Heart right ventricle (tissue), 16 donors: ENCODE measurements at regions not wholly inside any gene's neighbourhood (a gene's known extent, or its start where the extent isn't known, plus 50 kb on each side); places are given as distances from the start of the nearest gene placed in this dataset.

Experiments used
- ATAC-seq, 8 donors: fragments of 200-7000 bp; cut with Tn5 transposase; one replicate each; pipeline ENCODE4 v1.9.1; 2020; ENCODE audit warnings: mild to moderate bottlenecking in 8 of 8, moderate library complexity in 8 of 8, moderate number of reproducible peaks in 1 of 8
- DNase-seq, 2 donors: peaks; one replicate each; pipeline ENCODE4 v3.0.0-alpha.2; 2020
- H3K27ac ChIP-seq, 10 donors: fragments of 200-600 bp; sonication (generic) in 2 of 10; one replicate each; pipeline versions ENCODE4 v1.5.0 to v1.8.0; 2020 to 2022; ENCODE audit warnings: mild to moderate bottlenecking in 3 of 10
- H3K27me3 ChIP-seq, 7 donors: fragments of 200-600 bp; one replicate each; pipeline ENCODE4 v1.8.0; 2021 to 2022; ENCODE audit warnings: mild to moderate bottlenecking in 2 of 7
- H3K36me3 ChIP-seq, 9 donors: fragments of 200-600 bp; sonication (generic) in 1 of 9; one replicate each; pipeline versions ENCODE4 v1.5.0 to v1.8.0; 2020 to 2022; ENCODE audit warnings: mild to moderate bottlenecking in 2 of 9
- H3K4me1 ChIP-seq, 9 donors: fragments of 200-600 bp; sonication (generic) in 1 of 9; one replicate each; pipeline versions ENCODE4 v1.5.0 to v1.8.0; 2020 to 2022; ENCODE audit warnings: mild to moderate bottlenecking in 4 of 9
- H3K4me3 ChIP-seq, 10 donors: fragments of 200-600 bp; sonication (generic) in 2 of 10; one replicate each; pipeline versions ENCODE4 v1.5.0 to v1.8.0; 2020 to 2022; ENCODE audit warnings: mild to moderate bottlenecking in 7 of 10, moderate library complexity in 2 of 10
- H3K9me3 ChIP-seq, 11 donors: fragments of 200-600 bp in 10 of 11; sonication (generic) in 2 of 11; one replicate each; pipeline versions ENCODE4 v1.5.0 to v1.8.0; 2013 to 2022; ENCODE audit warnings: mild to moderate bottlenecking in 2 of 11, control low read depth in 1 of 11, moderate library complexity in 1 of 11
- CTCF ChIP-seq, 9 donors: fragments of 200-600 bp; sonication (generic) in 2 of 9; IDR thresholded peaks; one replicate each; pipeline versions ENCODE4 v1.5.0 to v1.8.0; 2021 to 2022; ENCODE audit warnings: antibody characterized with exemption in 9 of 9, mild to moderate bottlenecking in 5 of 9, moderate library complexity in 1 of 9
- WGBS, 2 donors: extraction: QIAGEN DNeasy Blood & Tissue Kit; methylation state at CpG; one replicate each; pipeline ENCODE4 v1.1.7; 2013; ENCODE audit warnings: inconsistent platforms in 1 of 2; 5-methylcytosine and 5-hydroxymethylcytosine counted together
- intact Hi-C, 10 donors: fragments of 100-400 bp; cut with DNase I; formaldehyde crosslinking; loops; one replicate each; pipeline versions ENCODE4 v1.11.1 to v1.14.2; 2022
- donor health status: Arrhythmogenic right ventricular cardiomyopathy.
- donor health status: ischemic (EF 13 %, LVEDD 7.1; RV severe dilation, severe dysfunction).
- donor health status: healthy with polysubstance abuse.
- donor health status: DM: no; HTN: yes; CAD: no.
- donor health status: DM: no; HTN: no; CAD: no.
- donor health status: ischemic (EF 25% LVEDD 6.9; RV normal size, moderate dysfunction).
- donor health status: ischemic (EF 25% LVEDD 5.7; RV mildly dilated, moderate dysfunction).
- donor health status: healthy.
- donor health status: DM: yes; HTN: yes; CAD: no.
- donor health status: Ischemic cardiomyopathy.
- donor health status: ischemic (EF 35%, LVEDD 5.7; RV mildly dilated, moderate dysfunction).
- donor health status: nonischemic (EF 11% LVEDD 7.7; RV severe dilation, severe dysfunction).
- donor health status: DM: yes; HTN: yes; CAD: no.
- donor health status: PGD.
- donor health status: ischemic (EF 29% LVEDD 5.4; RV normal size, mild dysfunction).
- donor health status: nonischemic (EF 23%, LVEDD 6.1; RV moderate dilation, normal function).

GRCh38 chr11:82663535-82663934, 70.1 kb downstream of the FAM181B start:
- 55 to 60% methylated on average over 1 of the region's 1 CpG for WGBS, 2 donors
- no peak for TF ChIP-seq CTCF (IDR thresholded peaks at IDR 0.05)
- Histone ChIP-seq H3K4me3 (no peak overlapping the region), H3K27me3 (no peaks in the 10 kb centered on the region), H3K4me1 (no peaks in the 10 kb centered on the region), H3K36me3 (no peaks in the 10 kb centered on the region), H3K27ac (no peak overlapping the region), H3K9me3 (peaks cover 0 to 2% (median 0%) of the 10 kb centered on the region in 11 donors)
- DNase-seq: no peak
- no peak for ATAC-seq
- intact Hi-C loops: no loop called here

- no peak for ATAC-seq
Measured at GRCh38 chr11:82653752-82654151, 79.9 kb downstream of the FAM181B start.

GRCh38 chr11:82639251-82639650, 94.4 kb downstream of the FAM181B start:
- no peak for TF ChIP-seq CTCF (IDR thresholded peaks at IDR 0.05)
- DNase-seq (no peak), ATAC-seq (no peak)
- intact Hi-C loops: no loop called here
- no peak overlapping the region for H3K27ac ChIP-seq
- no peaks in the 10 kb centered on the region for H3K36me3 ChIP-seq
- peaks cover 0 to 4% (median 0%) of the 10 kb centered on the region in 7 donors for H3K27me3 ChIP-seq
- H3K4me1 ChIP-seq: no peaks in the 10 kb centered on the region
- no peak overlapping the region for H3K4me3 ChIP-seq
- H3K9me3 ChIP-seq: no peaks in the 10 kb centered on the region
- 57 to 63% methylated on average over 3 of the region's 3 CpGs for WGBS, 2 donors

More at GRCh38 chr11:82653752-82654151, 79.9 kb downstream of the FAM181B start:
- 75 to 79% methylated on average over 4 of the region's 4 CpGs for WGBS, 2 donors
- Histone ChIP-seq H3K9me3 (peaks cover 0 to 3% (median 0%) of the 10 kb centered on the region in 11 donors), H3K36me3 (no peaks in the 10 kb centered on the region), H3K4me1 (no peaks in the 10 kb centered on the region), H3K27me3 (peaks cover 0 to 10% (median 0%) of the 10 kb centered on the region in 7 donors), H3K4me3 (no peak overlapping the region), H3K27ac (no peak overlapping the region)
- no peak for DNase-seq
- intact Hi-C loops: no loop called here
- TF ChIP-seq CTCF (IDR thresholded peaks at IDR 0.05): no peak

GRCh38 chr11:82636615-82637014, 97.0 kb downstream of the FAM181B start:
- no peak for TF ChIP-seq CTCF (IDR thresholded peaks at IDR 0.05)
- Histone ChIP-seq H3K4me3 (no peak overlapping the region), H3K4me1 (no peaks in the 10 kb centered on the region), H3K27me3 (peaks cover 0 to 4% (median 0%) of the 10 kb centered on the region in 7 donors), H3K36me3 (no peaks in the 10 kb centered on the region), H3K9me3 (no peaks in the 10 kb centered on the region), H3K27ac (no peak overlapping the region)
- ATAC-seq (no peak), DNase-seq (no peak)
- WGBS, 2 donors: 50 to 58% methylated on average over 1 of the region's 1 CpG
- intact Hi-C loops: no loop called here
